SW480 (cell line): ENCODE measurements at regions not wholly inside any gene's neighbourhood (a gene's known extent, or its start where the extent isn't known, plus 50 kb on each side); places are given as distances from the start of the nearest gene placed in this dataset.
"Not testable (repeated sequence)": the region's sequence is repeated elsewhere in the genome, so short reads cannot be mapped to it uniquely, and the experiment has no call there.

Source experiments
- DNase-seq: peaks from one replicate; pipeline ENCODE4 v3.0.0-alpha.2; 2016; ENCODE audit warnings: low spot score

- DNase-seq, result not testable (repeated sequence)
These were observed 1238.6 kb downstream of the OLFM4 start for GRCh38 chr13:54267253-54267668.

GRCh38 chr13:54268013-54268695 lies 1239.5 kb downstream of the OLFM4 start:
- not testable (repeated sequence) for DNase-seq

DNA sequence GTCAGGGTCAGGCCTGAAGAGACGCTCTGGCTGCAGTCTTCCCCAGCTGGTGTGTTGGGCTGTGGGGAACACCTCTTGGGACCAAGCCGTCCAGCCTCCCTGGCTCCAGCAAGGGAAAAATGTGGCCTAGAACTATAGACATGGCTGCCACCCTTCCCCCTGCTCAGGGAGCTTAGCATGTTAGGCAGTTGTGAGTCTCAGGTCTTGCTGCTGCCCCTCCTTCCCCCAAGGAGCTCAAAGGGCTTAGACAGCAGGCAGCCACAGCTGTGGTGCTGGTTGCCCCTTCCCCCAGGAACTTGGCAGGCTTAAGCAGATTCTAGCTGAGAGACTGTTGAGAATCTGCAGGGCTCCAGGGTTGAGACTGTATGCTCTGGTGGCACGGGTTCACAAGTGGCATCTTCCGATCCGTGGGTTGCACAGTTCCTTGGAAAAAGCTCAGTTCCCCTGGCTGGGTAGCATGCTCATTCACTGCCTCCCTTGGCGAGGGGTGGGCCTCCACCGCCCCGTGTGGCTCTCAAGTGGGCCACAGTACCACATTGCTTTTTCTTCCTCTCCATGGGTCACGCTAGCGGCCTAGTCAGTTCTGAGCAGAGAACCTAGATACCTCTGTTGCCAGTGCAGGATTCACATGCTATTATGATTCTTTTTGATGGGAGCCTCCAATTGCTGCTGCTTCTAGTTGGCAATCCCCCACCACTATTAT lies 1258.6 kb downstream of the OLFM4 start:
- no peak for DNase-seq

DNA sequence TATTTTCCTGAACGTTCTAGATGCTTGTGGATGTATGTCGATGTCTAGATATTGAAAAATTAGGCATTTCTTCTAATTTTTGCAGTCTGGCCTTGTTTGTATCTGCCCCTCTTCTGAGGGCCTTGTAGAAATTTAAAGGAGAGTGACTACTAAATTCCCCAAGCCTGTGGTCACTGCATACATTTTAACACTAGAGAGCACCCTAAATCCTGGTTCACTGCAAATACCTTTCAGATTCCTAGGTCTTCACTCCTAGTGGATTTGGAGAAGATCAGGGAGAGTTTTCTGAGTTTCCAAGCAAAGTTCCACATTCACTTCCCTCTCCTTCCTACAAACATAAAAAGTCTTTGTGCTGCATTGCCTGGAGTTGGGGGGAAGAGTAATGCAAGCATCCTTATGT lies 1272.5 kb downstream of the OLFM4 start:
- DNase-seq, result no peak

GRCh38 chr13:54305377-54305776 lies 1276.8 kb downstream of the OLFM4 start:
- DNase-seq, result no peak

DNA sequence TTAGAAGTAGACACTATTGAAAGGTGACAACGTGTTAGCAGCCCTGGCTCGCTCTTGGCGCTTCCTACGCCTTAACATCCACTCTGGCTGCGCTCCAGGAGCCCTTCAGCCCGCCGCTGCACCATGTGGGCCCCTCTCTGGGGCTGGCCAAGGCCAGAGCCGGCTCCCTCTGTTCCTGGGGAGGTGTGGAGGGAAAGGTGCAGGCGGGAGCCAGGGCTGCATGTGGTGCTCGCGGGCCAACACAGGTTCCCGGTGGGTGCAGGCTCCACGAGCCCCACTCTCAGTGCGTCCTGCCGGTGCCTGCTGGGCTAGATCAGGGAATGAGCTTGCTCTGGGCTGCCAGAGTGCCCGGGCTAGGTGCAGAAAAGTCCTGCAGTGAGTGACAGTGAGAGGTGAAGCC lies 1284.3 kb downstream of the OLFM4 start:
- no peak for DNase-seq

DNA sequence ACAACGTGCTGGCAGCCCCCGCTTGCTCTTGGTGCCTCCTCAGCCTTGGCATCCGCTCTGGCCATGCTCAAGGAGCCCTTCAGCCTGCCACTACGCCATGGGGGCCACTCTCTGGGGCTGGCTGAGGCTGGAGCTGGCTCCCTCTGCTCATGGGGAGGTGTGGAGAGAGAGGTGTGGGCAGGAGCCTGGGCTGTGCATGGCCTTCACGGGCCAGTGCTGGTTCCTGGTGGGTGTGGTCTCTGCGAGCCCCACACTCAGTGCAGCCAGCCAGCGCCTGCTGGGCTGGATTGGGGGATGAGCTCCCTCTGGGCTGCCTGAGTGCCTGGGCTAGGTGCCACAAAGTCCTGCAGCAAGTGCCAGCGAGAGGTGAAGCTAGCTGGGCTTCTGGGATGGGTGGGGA lies 1289.1 kb downstream of the OLFM4 start:
- no peak for DNase-seq

DNA sequence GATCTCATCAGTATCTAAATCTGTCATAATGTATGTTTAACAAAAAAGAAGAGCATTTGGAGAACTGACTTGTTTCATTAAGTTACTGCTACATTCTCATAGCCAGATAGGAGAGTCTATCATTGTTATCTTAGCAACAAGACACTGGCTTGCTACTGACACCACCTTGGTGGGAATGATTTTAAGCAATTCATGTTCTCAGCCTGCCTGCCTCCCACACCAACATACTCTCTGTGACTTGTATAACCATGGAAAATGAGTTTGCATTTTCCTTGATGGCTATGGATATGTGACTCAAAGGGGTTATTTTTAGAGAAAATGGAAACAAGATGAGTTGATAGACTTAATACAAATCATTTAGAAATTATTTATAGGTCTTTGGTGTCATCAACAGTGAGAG lies 1308.9 kb downstream of the OLFM4 start:
- no peak for DNase-seq

DNA sequence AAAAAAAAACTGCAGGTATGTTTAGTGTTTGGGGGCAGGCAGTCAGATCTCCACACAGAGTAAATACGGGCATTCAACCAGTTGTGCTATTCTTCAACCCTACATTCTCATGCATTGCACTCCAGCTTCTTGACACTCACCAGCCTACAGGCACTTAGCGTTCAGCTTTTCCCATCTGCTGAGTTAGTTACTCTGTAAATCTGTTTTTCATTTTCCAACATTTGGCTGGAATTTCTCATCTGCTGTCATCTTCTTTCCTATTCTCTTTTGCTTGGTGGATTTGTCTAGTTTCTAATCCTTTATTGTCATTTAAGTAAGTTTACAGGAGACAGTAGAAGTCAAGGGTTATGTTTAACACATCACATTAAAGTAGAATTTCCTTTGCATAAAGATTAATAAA lies 1318.9 kb downstream of the OLFM4 start:
- DNase-seq, result no peak

- DNase-seq, result no peak
These were observed 1327.6 kb downstream of the OLFM4 start for GRCh38 chr13:54356209-54356608.

- no peak for DNase-seq
These were observed 1328.2 kb downstream of the OLFM4 start for GRCh38 chr13:54356849-54357248.

DNA sequence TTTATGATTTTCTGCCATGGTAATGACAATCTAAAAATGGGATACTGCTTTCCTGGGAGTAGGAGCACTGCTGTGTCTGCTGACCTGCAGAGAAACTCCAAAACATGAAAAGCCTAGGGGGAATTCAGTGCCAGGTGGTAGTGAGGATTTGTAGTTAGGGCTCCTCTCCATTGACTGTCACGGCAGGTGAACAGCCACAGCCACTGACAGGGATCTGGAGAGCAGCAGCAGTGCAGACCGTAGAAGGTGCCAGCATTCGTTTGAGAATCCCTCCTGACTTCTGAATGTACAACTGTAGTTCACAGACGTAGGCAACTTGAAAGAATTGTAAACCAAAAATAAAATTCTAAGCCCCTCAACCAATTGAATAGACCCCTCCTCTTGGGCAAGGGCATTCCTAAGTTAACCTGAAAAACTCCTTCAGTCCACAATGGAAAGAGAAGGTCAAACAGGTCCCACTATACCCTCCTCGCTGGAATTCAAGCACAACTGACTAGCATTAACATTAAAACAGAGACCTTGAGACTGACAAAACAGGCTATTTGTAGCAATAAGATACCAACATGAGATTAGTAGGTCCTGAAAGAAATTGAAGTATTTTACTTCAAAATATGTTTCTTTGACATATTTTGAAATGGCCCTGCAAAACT lies 1328.8 kb downstream of the OLFM4 start:
- no peak for DNase-seq

DNA sequence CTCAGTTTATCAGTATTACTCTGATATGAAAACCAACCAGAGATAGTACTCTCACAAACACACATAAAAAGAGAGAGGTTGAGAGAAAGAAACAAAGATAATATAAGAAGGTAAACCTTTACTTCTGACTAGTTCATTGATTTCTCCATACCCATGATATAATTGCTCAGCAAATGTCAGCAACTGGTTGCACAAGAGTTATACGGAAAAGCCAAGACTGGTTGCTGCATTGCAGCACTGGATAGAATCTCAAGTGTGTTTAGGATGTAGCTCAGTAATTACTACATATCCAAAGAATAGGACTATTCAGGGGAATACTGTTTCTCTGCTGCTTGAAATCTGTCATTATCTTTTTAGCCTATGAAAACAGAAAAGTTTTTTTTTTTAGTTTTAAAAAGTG lies 1332.8 kb downstream of the OLFM4 start:
- no peak for DNase-seq

- DNase-seq, result no peak
These were observed 1338.1 kb downstream of the OLFM4 start for GRCh38 chr13:54366728-54367127.

- DNase-seq, result no peak
These were observed 1339.1 kb downstream of the OLFM4 start for GRCh38 chr13:54367639-54368271.

- DNase-seq, result no peak
These were observed 1339.8 kb downstream of the OLFM4 start for GRCh38 chr13:54368387-54368786.

- peak; percentile 3 for DNase-seq
These were observed 1344.6 kb downstream of the OLFM4 start for GRCh38 chr13:54373211-54373610.

GRCh38 chr13:54379461-54379860 lies 1350.8 kb downstream of the OLFM4 start:
- no peak for DNase-seq

DNA sequence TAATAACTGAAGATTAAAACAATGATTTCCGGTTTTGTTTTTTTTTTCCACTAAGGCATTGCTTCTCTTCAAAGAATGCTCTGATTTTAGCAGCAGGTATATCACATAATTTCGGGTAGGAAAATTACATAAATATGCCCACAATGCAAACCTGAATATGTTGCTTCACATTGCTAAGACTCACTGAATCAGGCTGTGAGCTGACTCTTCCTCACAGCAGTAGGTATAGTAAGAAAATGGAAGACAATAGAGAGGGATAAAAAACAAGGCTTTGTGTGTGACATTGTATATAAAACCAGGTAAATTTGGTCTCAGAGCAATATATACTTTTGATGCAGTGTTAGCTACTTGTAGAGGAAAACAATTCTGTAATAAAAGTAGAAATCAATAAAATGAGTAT lies 1355.0 kb downstream of the OLFM4 start:
- DNase-seq, result no peak

GRCh38 chr13:54387625-54388024 lies 1359.0 kb downstream of the OLFM4 start:
- DNase-seq, result no peak

- DNase-seq, result no peak
These were observed 1362.2 kb downstream of the OLFM4 start for GRCh38 chr13:54390841-54391240.

DNA sequence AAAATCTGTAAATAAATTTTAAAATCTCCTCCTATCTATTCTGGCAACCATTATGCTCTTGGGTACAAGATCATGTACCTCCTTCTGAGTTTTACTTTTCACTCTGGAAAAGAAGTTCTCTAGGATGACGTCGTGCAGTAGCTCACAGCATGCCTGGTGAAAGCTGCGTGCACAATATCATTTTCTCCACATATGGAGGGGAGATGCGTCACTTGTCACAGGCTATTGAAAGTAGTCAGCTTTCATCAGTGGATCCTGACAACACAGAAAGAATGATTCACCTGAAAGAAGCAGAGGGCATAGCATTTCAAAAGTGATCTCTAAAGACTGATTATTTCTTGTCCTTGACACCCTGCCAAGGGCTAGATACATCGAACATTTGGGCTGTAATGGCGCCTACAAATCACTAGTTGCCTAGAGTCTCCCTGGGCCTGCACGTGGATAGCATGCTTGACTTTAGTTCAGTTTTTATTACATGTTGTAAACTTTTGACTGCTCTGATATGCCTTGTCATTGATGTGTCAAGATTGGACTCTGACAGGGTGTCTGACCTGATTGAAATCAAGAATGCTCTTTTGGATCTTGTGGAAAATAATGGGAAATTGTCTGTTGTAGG lies 1365.6 kb downstream of the OLFM4 start:
- DNase-seq, result no peak
